Type B pancreatic cell (in vitro differentiated cells): ENCODE measurements at regions not wholly inside any gene's neighbourhood (a gene's known extent, or its start where the extent isn't known, plus 50 kb on each side); places are given as distances from the start of the nearest gene placed in this dataset.
A peak's percentile ranks its signal among the peaks of the same experiment; 100 is the strongest.

Source experiments
- DNase-seq: peaks from one replicate; pipeline ENCODE4 v3.0.0; 2021; ENCODE audit warnings: mixed read lengths; ENCODE audit not compliant: unreplicated experiment; ENCODE audit errors: extremely low spot score
- H3K27ac Mint-ChIP-seq: 2 replicates; pipeline ENCODE4 v1.8.0; 2021; ENCODE audit warnings: mild to moderate bottlenecking, mixed read lengths
- H3K27me3 Mint-ChIP-seq: 2 replicates; pipeline ENCODE4 v1.8.0; 2021; ENCODE audit warnings: mixed read lengths
- H3K36me3 Mint-ChIP-seq: 2 replicates; pipeline ENCODE4 v1.8.0; 2021; ENCODE audit warnings: mixed read lengths
- H3K4me1 Mint-ChIP-seq: one replicate; pipeline ENCODE4 v1.8.0; 2021; ENCODE audit warnings: mixed read lengths; ENCODE audit not compliant: unreplicated experiment
- H3K4me3 Mint-ChIP-seq: 2 replicates; pipeline ENCODE4 v1.8.0; 2021; ENCODE audit warnings: mild to moderate bottlenecking, mixed read lengths
- H3K9me3 Mint-ChIP-seq: 2 replicates; pipeline ENCODE4 v1.8.0; 2021; ENCODE audit warnings: mixed read lengths
- CTCF ChIP-seq: fragments of 200-600 bp; sonication (generic); conservative IDR thresholded peaks from 2 replicates; pipeline ENCODE4 v1.5.0; 2021; ENCODE audit warnings: antibody characterized with exemption, mild to moderate bottlenecking

DNA sequence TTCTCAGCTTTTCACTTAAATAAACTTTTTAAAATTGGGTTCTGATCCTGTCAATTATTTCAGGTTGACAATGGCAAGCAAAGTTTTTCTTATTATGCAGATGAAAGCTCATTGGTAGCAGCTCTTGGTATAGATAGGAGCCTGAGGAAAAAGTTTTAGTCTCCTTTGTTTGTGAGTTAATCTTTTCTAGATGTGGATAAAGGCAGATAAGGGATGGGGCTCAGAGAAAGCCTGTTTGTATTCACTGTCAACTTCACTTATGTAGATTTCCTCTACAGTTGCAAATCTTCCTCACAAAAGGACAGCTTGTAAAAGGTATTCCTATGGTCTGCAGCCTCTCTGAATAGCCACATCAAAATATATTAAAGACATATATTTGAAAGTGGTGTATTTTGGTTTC lies 224.5 kb upstream of the SPOPL start:
- DNase-seq, result no peak
- peaks cover 33% of the 10 kb centered on the region for H3K4me1 Mint-ChIP-seq
- H3K27me3 Mint-ChIP-seq, result no peaks in the 10 kb centered on the region
- H3K4me3 Mint-ChIP-seq, result no peak overlapping the region
- H3K27ac Mint-ChIP-seq, result peak overlapping the region; percentile 53
- no peak for TF ChIP-seq CTCF
- no peaks in the 10 kb centered on the region for H3K36me3 Mint-ChIP-seq
- H3K9me3 Mint-ChIP-seq, result no peaks in the 10 kb centered on the region

GRCh38 chr2:138279871-138280270 lies 221.7 kb upstream of the SPOPL start:
- Mint-ChIP-seq H3K36me3 (no peaks in the 10 kb centered on the region), H3K27ac (no peak overlapping the region), H3K4me3 (no peak overlapping the region), H3K27me3 (no peaks in the 10 kb centered on the region), H3K9me3 (no peaks in the 10 kb centered on the region), H3K4me1 (peaks cover 26% of the 10 kb centered on the region)
- DNase-seq, result no peak
- no peak for TF ChIP-seq CTCF

DNA sequence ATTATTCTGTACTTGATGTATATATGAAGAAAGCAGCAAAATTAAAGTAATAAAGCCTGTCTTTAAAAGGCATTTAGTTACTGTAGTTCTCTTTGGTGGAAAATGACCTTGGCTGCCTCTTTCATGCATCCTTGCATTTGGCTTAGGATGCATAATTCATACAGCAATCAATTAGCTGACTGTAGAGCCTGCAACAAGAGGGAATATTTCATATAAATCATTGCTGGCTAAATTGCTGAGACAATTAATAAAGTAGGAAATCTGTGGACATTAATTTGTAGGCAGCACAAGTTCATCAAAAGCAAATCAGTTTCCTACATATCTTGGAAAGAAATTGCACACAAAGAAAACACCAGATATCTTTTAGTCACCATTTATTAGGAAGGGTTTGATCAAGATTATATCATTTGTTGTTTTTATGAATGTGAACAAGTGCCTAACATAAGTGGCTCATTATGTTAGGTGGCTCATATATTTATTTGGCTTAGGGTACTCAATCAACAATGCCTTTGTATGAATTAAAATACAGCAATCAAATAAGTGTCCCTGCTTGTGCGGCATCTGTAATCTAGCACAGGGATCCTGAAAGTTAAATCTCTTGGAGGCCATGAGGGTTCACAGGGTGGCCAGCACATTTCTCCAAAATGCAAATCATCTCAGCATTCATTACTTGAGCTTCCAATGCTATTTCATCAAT lies 220.4 kb upstream of the SPOPL start:
- no peak for DNase-seq
- Mint-ChIP-seq H3K4me3 (no peak overlapping the region), H3K4me1 (peaks cover 14% of the 10 kb centered on the region), H3K36me3 (no peaks in the 10 kb centered on the region), H3K9me3 (peaks cover 7% of the 10 kb centered on the region), H3K27me3 (no peaks in the 10 kb centered on the region), H3K27ac (no peak overlapping the region)
- TF ChIP-seq CTCF, result no peak

DNA sequence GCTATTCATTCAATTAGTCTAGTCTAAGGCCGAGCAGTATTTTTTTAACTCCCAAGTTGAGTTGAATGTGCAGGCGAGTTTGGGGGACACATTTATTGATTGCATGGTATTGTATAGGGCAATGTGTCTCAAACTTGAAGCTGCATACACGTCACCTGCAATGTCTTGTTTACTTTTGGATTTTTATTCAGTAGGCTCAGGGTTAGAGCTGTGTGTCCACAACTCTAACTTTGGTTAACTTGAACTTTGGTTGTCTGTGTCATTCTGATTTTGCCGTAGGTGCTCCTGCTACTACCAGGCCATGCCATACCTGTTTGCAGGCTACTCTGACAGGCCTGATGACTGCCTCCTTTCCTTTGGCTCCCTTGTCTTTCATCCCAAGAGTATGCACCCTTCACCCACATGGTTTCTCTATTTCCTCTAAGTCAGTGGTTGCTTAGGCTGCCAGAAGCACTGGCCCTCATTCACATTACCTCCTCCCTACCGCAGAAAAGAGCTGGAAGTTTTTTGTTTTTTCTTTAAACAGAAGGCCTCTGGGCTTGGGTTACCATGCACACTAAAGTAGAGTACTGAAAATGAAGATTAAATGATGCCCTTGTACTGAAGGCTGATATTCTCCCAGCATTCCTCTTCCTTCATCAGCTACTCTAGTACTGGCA lies 219.4 kb upstream of the SPOPL start:
- no peak for TF ChIP-seq CTCF
- H3K27me3 Mint-ChIP-seq, result no peaks in the 10 kb centered on the region
- DNase-seq, result no peak
- no peak overlapping the region for H3K27ac Mint-ChIP-seq
- H3K9me3 Mint-ChIP-seq, result peaks cover 7% of the 10 kb centered on the region
- H3K4me1 Mint-ChIP-seq, result peaks cover 7% of the 10 kb centered on the region
- H3K36me3 Mint-ChIP-seq, result no peaks in the 10 kb centered on the region
- no peak overlapping the region for H3K4me3 Mint-ChIP-seq

DNA sequence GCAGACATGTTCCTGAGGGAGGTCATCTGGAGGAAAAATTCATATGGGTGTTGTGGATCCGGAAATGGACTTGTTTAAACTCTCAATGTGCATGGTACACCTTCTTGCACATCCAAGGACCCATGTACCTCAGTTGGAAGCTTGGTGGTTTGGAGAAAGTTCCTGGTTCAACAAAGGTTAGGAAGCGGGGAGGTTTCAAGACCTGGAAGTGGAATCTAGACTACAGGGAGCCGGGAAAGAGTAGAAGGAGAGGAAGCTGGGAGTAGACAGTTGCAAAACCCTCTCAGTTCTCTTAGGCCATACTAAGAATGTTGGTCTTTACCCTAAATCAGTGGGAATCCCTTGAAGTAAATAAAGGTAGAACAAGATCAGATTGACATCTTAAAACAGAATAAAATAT lies 209.8 kb upstream of the SPOPL start:
- no peak overlapping the region for H3K27ac Mint-ChIP-seq
- no peaks in the 10 kb centered on the region for H3K27me3 Mint-ChIP-seq
- H3K36me3 Mint-ChIP-seq, result no peaks in the 10 kb centered on the region
- H3K4me1 Mint-ChIP-seq, result no peaks in the 10 kb centered on the region
- no peak for TF ChIP-seq CTCF
- H3K4me3 Mint-ChIP-seq, result no peak overlapping the region
- DNase-seq, result no peak
- no peaks in the 10 kb centered on the region for H3K9me3 Mint-ChIP-seq
